Brain microvascular endothelial cell (primary cell): ENCODE measurements at regions not wholly inside any gene's neighbourhood (a gene's known extent, or its start where the extent isn't known, plus 50 kb on each side); places are given as distances from the start of the nearest gene placed in this dataset.

Source experiments
- DNase-seq: peaks from one replicate; pipeline ENCODE4 v3.0.0-alpha.2; 2020
- H3K27ac ChIP-seq: fragments of 250-450 bp; sonication (Bioruptor Pico); 2 replicates; pipeline ENCODE4 v1.5.1; 2020; ENCODE audit warnings: mild to moderate bottlenecking, moderate library complexity
- H3K27me3 ChIP-seq: fragments of 250-450 bp; sonication (Bioruptor Pico); replicated peaks from 2 replicates; pipeline ENCODE4 v1.5.1; 2020; ENCODE audit warnings: mild to moderate bottlenecking
- H3K36me3 ChIP-seq: fragments of 250-450 bp; sonication (Bioruptor Pico); replicated peaks from 2 replicates; pipeline ENCODE4 v1.5.1; 2020; ENCODE audit warnings: mild to moderate bottlenecking
- H3K4me3 ChIP-seq: 2 replicates; pipeline ENCODE4 v1.5.1; 2011; ENCODE audit warnings: low read depth, mild to moderate bottlenecking, control low read depth, low read length, moderate library complexity
- in situ Hi-C: cut with HindIII; loops from 2 replicates; pipeline ENCODE4 v1.10.0; 2017; ENCODE audit warnings: low sequenced_read_pairs, low pct_ligation_motif_present
- TF ChIP-seq, protein P1 (sequence below): IDR thresholded peaks from 2 replicates; pipeline ENCODE4 v1.5.1; 2011; ENCODE audit warnings: low read depth, mild to moderate bottlenecking, moderate library complexity, low read length, control low read depth, inconsistent platforms; ENCODE audit errors: missing control alignments

DNA sequence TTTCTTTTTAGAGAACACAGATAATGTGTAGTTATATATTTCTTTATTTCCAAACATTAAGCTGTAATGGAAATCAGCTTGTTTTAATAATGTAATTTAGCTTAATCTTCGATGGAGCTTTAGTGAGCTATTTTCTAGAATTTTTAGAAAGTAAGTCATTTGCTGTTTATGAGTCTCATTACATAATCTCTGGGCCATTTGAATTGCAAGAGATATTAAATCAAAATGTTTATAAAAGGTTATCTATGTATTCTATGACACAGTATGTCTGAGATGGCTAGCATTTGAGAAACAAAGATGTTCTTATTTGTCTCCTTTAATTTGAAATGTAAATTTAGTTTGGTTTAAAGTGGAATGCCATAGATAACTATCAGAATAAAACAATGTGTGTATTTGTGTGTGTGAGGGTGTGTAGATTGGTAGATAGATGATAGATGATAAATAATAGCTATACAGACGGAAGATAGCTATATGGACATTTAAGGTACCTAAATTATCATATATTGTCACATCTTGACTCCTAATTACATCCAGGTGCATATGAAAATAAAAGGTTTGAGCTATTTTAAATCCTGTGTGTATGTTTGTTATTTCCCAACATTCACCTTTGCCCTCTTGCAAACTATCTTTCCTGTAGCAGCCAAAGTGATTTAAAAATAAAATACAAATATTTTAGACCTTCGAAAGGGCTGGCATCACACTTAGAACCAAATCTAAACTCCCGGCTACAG, 478.0 kb upstream of the KLF6 start:
- no peak for DNase-seq
- in situ Hi-C loops: no loop called here
- Histone ChIP-seq H3K36me3 (no peaks in the 10 kb centered on the region), H3K27me3 (no peaks in the 10 kb centered on the region), H3K4me3 (no peak overlapping the region), H3K27ac (no peak overlapping the region)
- TF ChIP-seq, protein P1, sequence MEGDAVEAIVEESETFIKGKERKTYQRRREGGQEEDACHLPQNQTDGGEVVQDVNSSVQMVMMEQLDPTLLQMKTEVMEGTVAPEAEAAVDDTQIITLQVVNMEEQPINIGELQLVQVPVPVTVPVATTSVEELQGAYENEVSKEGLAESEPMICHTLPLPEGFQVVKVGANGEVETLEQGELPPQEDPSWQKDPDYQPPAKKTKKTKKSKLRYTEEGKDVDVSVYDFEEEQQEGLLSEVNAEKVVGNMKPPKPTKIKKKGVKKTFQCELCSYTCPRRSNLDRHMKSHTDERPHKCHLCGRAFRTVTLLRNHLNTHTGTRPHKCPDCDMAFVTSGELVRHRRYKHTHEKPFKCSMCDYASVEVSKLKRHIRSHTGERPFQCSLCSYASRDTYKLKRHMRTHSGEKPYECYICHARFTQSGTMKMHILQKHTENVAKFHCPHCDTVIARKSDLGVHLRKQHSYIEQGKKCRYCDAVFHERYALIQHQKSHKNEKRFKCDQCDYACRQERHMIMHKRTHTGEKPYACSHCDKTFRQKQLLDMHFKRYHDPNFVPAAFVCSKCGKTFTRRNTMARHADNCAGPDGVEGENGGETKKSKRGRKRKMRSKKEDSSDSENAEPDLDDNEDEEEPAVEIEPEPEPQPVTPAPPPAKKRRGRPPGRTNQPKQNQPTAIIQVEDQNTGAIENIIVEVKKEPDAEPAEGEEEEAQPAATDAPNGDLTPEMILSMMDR: no peak

DNA sequence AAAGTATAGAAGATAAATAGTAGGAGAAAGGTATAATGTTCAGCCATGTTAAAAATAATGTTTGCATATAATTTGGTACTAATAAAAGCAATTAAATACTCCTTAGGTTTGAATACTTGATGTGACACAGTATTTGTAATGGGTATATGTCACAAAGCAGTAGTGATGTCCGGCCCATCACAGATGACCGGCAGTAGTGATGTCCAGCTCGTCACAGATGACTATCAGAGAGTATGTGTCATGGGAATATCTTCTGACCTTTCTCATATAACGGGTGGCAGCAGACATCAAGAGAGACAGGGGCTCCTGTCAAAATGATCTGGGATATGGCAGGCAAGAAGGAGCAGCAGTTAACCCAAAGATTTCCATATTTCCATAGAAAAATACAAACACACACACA, 477.4 kb upstream of the KLF6 start:
- H3K4me3 ChIP-seq: no peak overlapping the region
- H3K27me3 ChIP-seq: no peaks in the 10 kb centered on the region
- no peak overlapping the region for H3K27ac ChIP-seq
- TF ChIP-seq, protein P1: no peak
- no peak for DNase-seq
- H3K36me3 ChIP-seq: no peaks in the 10 kb centered on the region
- in situ Hi-C loops: no loop called here

DNA sequence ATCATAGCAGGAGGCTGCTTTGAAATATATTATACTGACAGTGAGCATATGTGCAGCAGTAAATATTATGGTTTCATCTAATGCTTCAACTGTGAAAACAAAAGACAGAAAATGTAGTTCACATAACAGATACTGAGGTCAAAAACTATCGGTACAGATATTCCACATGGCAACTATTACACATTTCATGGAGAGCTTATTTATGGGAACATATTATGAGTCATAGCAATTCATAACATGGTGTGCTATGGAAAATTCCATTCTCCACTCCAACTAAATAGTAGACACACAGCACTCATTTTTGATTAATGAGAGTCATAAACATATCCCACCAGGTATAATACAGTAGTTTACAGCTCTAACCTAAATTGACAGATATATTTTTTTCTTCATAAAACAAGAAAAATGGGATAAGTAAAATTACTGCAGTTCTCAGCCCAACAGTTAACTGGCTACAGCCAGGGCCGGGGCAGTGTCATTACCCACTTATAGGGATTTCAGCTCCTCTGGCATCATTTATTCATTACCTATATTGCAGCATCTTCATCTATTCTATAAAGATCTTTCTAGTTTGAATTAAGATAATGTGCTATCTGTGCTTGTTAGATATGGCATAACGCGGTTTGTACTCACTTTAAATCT, 475.6 kb upstream of the KLF6 start:
- DNase-seq: no peak
- Histone ChIP-seq H3K36me3 (no peaks in the 10 kb centered on the region), H3K27ac (peak overlapping the region; percentile 36), H3K4me3 (no peak overlapping the region), H3K27me3 (no peaks in the 10 kb centered on the region)
- in situ Hi-C loops: no loop called here
- TF ChIP-seq, protein P1: no peak

DNA sequence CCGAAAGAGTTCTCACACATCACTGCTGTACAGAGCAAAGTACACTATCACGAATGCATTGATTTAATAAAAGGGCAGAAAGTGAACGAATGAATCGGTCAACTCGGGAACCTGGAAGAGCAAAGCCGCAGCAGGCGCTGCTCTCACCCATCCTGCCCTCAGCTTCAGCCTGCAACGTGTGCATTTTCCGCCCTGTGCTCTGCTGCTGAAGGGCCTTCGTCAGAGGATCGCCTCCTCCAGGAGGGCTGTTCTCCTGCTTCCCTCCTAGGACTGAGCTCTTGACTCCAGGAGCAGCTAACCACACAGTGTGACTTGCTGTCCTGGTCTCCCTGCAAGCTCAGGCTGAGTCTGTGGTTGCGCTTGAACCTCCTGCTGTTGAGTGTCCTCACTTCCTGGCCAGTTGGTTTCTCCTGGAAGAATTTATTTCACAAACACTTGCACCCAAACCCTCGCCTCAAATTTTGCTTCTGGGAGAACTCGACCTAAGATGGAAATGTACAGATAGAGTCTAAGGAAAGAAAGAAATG, 473.0 kb upstream of the KLF6 start:
- Histone ChIP-seq H3K36me3 (no peaks in the 10 kb centered on the region), H3K27me3 (no peaks in the 10 kb centered on the region), H3K4me3 (no peak overlapping the region), H3K27ac (no peak overlapping the region)
- TF ChIP-seq, protein P1: no peak
- in situ Hi-C loops: no loop called here
- no peak for DNase-seq

DNA sequence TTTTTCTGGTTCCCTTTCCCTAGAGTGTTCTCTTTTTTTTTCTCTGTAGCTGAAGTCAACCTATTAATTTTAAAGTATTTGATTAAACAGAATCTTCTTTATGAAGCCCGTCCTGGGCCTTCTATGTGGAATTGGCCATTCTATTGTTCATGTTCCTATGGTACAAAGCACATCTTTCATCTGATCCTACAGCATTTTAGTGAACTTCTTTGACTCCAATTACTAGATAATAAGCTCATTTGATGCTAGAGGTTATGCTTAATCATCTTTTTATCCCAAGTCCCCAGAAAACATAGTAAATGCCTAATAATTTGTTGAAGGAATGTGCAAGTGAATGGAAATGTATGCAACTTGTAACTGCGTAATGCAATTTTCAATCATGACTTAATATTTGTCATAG, 472.0 kb upstream of the KLF6 start:
- TF ChIP-seq, protein P1: no peak
- in situ Hi-C loops: no loop called here
- Histone ChIP-seq H3K27me3 (no peaks in the 10 kb centered on the region), H3K4me3 (no peak overlapping the region), H3K27ac (no peak overlapping the region), H3K36me3 (no peaks in the 10 kb centered on the region)
- DNase-seq: no peak
